Caco-2 (cell line): ENCODE measurements at regions not wholly inside any gene's neighbourhood (a gene's known extent, or its start where the extent isn't known, plus 50 kb on each side); places are given as distances from the start of the nearest gene placed in this dataset.

ENCODE experiments used
- BruUV-seq: library from RNA; stranded (reverse); fragments of 400-500 nt; replicated peaks from 2 replicates; lab custom pipeline; 2021; lab: Mats Ljungman, UMichigan
- CTCF ChIA-PET: fragments of 300-600 bp; sonication (Branson Sonifier 250); formaldehyde crosslinking; loops from one replicate; lab custom pipeline; 2022; ENCODE audit warnings: antibody characterized with exemption; lab: Charles Lee
- POLR2A ChIA-PET: fragments of 300-600 bp; sonication (Branson Sonifier 250); formaldehyde crosslinking; loops from one replicate; lab custom pipeline; 2022; ENCODE audit warnings: antibody characterized with exemption; lab: Charles Lee
- DNase-seq, 2 experiments: peaks; one replicate each; pipeline versions ENCODE4 v3.0.0 to v3.0.0-alpha.2; 2020 to 2022
- H3K27me3 ChIP-seq: replicated peaks from 2 replicates; pipeline ENCODE4 v1.6.0; 2011; ENCODE audit warnings: low read length; ENCODE audit not compliant: control insufficient read depth, insufficient read depth
- H3K36me3 ChIP-seq: 2 replicates; pipeline ENCODE4 v1.5.1; 2011; ENCODE audit warnings: low read length; ENCODE audit not compliant: control insufficient read depth, insufficient read depth
- H3K4me1 ChIP-seq: fragments of 250-450 bp; sonication (Bioruptor Pico); 2 replicates; pipeline ENCODE4 v1.5.1; 2020; ENCODE audit warnings: mild to moderate bottlenecking
- H3K4me3 ChIP-seq: 2 replicates; pipeline ENCODE4 v1.5.1; 2011; ENCODE audit warnings: low read depth, mild to moderate bottlenecking, control low read depth, low read length
- H3K9me3 ChIP-seq: fragments of 250-450 bp; sonication (Bioruptor Pico); 2 replicates; pipeline ENCODE4 v1.5.1; 2020; ENCODE audit warnings: mild to moderate bottlenecking, moderate library complexity
- H3K27ac Mint-ChIP-seq: one replicate; pipeline ENCODE4 v1.8.0; 2022; ENCODE audit warnings: mixed read lengths; ENCODE audit not compliant: unreplicated experiment
- H3K27me3 Mint-ChIP-seq: one replicate; pipeline ENCODE4 v1.8.0; 2022; ENCODE audit warnings: mixed read lengths; ENCODE audit not compliant: insufficient read depth, unreplicated experiment
- H3K36me3 Mint-ChIP-seq: one replicate; pipeline ENCODE4 v1.8.0; 2022; ENCODE audit warnings: mild to moderate bottlenecking, mixed read lengths; ENCODE audit not compliant: insufficient read depth, unreplicated experiment
- H3K4me1 Mint-ChIP-seq: one replicate; pipeline ENCODE4 v1.8.0; 2022; ENCODE audit warnings: low read depth, mixed read lengths; ENCODE audit not compliant: unreplicated experiment
- H3K4me3 Mint-ChIP-seq: one replicate; pipeline ENCODE4 v1.8.0; 2022; ENCODE audit warnings: mild to moderate bottlenecking, moderate library complexity, mixed read lengths; ENCODE audit not compliant: unreplicated experiment
- H3K9me3 Mint-ChIP-seq: one replicate; pipeline ENCODE4 v1.8.0; 2022; ENCODE audit warnings: mixed read lengths; ENCODE audit not compliant: unreplicated experiment
- intact Hi-C: fragments of 100-400 bp; cut with micrococcal nuclease; formaldehyde crosslinking; loops from one replicate; pipeline ENCODE4 v1.10.0; 2022; ENCODE audit not compliant: unreplicated experiment
- TF ChIP-seq, protein P1 (sequence below), 2 experiments: fragments of 200-600 bp in 1 of 2; IDR thresholded peaks; 1 replicate in 1 of 2; 2 replicates in 1 of 2; pipeline versions ENCODE4 v1.5.1 to v1.8.0; 2011 to 2022; ENCODE audit warnings: antibody characterized with exemption in 1 of 2, control low read depth in 1 of 2, inconsistent platforms in 1 of 2, low read depth in 1 of 2, low read length in 1 of 2, mild to moderate bottlenecking in 1 of 2, moderate library complexity in 1 of 2; ENCODE audit not compliant: insufficient read depth in 1 of 2, severe bottlenecking in 1 of 2, unreplicated experiment in 1 of 2

DNA sequence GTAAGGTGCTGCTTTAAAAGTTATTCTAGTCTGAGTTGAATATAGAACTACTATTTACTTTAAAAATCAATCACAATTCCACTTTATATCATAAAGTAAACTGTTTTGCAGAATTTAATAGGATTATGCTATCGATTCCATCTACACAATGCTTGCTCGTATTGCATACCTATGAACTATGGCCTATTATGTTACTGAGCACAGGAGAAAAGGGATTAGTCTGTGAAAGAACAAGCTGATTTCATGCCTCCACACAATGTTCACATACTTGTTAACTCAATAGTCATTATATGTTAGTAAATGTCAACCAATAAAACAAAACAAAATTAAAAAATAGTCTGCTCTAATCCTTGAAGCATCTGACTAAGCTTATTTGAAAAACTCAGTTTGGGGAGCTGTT is 223.6 kb downstream of the PCDH10 start:
- H3K27me3 Mint-ChIP-seq, result no peaks in the 10 kb centered on the region
- Histone ChIP-seq H3K4me3 (no peak overlapping the region), H3K36me3 (no peaks in the 10 kb centered on the region), H3K27me3 (no peaks in the 10 kb centered on the region), H3K9me3 (no peaks in the 10 kb centered on the region), H3K4me1 (no peaks in the 10 kb centered on the region)
- H3K4me1 Mint-ChIP-seq, result no peaks in the 10 kb centered on the region
- H3K9me3 Mint-ChIP-seq, result no peaks in the 10 kb centered on the region
- POLR2A ChIA-PET, result no interaction called here
- CTCF ChIA-PET, result no interaction called here
- no TSS peak for BruUV-seq
- no peak overlapping the region for H3K4me3 Mint-ChIP-seq
- DNase-seq, result no peak
- TF ChIP-seq, protein P1, sequence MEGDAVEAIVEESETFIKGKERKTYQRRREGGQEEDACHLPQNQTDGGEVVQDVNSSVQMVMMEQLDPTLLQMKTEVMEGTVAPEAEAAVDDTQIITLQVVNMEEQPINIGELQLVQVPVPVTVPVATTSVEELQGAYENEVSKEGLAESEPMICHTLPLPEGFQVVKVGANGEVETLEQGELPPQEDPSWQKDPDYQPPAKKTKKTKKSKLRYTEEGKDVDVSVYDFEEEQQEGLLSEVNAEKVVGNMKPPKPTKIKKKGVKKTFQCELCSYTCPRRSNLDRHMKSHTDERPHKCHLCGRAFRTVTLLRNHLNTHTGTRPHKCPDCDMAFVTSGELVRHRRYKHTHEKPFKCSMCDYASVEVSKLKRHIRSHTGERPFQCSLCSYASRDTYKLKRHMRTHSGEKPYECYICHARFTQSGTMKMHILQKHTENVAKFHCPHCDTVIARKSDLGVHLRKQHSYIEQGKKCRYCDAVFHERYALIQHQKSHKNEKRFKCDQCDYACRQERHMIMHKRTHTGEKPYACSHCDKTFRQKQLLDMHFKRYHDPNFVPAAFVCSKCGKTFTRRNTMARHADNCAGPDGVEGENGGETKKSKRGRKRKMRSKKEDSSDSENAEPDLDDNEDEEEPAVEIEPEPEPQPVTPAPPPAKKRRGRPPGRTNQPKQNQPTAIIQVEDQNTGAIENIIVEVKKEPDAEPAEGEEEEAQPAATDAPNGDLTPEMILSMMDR (IDR thresholded peaks at IDR 0.05; ENCODE audit: insufficient read depth in 1 of 2, low read depth in 1 of 2, low read length in 1 of 2, severe bottlenecking in 1 of 2, unreplicated experiment in 1 of 2), result no peak
- intact Hi-C loops, result no loop called here
- no peaks in the 10 kb centered on the region for H3K36me3 Mint-ChIP-seq
- H3K27ac Mint-ChIP-seq, result no peak overlapping the region

DNA sequence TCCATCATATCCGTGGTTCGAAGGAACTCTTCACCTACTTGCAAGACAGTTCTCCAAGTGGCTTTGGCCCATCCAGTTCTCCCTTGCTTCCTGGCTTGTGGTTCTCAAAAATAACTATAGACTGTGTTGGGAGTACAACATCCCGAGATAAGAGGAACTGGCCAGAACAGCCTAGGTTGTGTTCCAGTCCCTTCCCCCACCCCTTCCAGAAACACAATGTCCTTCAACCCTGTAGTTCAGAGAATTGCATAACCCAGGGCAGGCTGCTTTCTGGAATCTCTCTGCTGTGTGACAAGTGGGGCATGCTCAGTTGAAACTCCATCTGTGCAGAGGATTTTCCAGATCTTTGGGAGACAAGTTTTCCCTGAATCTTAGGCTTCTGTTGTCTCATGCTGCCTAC is 206.5 kb downstream of the PCDH10 start:
- H3K4me1 ChIP-seq, result no peaks in the 10 kb centered on the region
- no TSS peak for BruUV-seq
- Mint-ChIP-seq H3K27me3 (no peaks in the 10 kb centered on the region), H3K27ac (no peak overlapping the region), H3K4me3 (no peak overlapping the region), H3K4me1 (no peaks in the 10 kb centered on the region), H3K9me3 (peaks cover 12% of the 10 kb centered on the region), H3K36me3 (no peaks in the 10 kb centered on the region)
- no peaks in the 10 kb centered on the region for H3K9me3 ChIP-seq
- ChIA-PET CTCF (no interaction called here), POLR2A (interaction anchor here (0.6 kb wide), 1 partner anchor 42 kb away, joined by 5 read pairs; no protein-coding TSS in a partner anchor)
- TF ChIP-seq, protein P1 (IDR thresholded peaks at IDR 0.05; ENCODE audit: insufficient read depth in 1 of 2, low read depth in 1 of 2, low read length in 1 of 2, severe bottlenecking in 1 of 2, unreplicated experiment in 1 of 2), result no peak
- no peaks in the 10 kb centered on the region for H3K27me3 ChIP-seq
- no peak for DNase-seq
- intact Hi-C loops, result no loop called here
- no peaks in the 10 kb centered on the region for H3K36me3 ChIP-seq
- no peak overlapping the region for H3K4me3 ChIP-seq

DNA sequence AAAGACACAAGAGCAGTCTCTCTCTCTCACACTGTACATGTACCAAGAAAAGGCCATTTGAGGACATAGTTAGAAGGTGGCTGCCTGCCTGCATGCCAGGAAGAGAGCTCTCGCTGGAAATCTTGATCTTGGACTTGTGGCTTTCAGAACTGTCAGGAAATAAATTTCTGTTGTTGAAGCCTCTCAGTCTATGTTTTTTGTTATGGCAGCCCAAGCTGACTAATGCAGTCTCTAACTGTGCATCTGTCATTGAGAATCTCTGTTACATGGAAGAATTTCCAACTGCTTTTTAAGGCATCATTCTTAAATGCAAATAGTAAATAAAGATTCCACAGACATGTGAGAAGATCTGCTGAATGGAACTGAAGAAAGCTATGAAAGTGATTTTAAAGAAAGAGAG is 198.3 kb downstream of the PCDH10 start:
- Mint-ChIP-seq H3K4me1 (no peaks in the 10 kb centered on the region), H3K4me3 (no peak overlapping the region), H3K9me3 (no peaks in the 10 kb centered on the region), H3K27ac (no peak overlapping the region), H3K27me3 (no peaks in the 10 kb centered on the region), H3K36me3 (no peaks in the 10 kb centered on the region)
- H3K9me3 ChIP-seq, result no peaks in the 10 kb centered on the region
- H3K36me3 ChIP-seq, result no peaks in the 10 kb centered on the region
- TF ChIP-seq, protein P1 (IDR thresholded peaks at IDR 0.05; ENCODE audit: insufficient read depth in 1 of 2, low read depth in 1 of 2, low read length in 1 of 2, severe bottlenecking in 1 of 2, unreplicated experiment in 1 of 2), result no peak
- CTCF ChIA-PET, result no interaction called here
- intact Hi-C loops, result no loop called here
- H3K4me1 ChIP-seq, result no peaks in the 10 kb centered on the region
- BruUV-seq, result no TSS peak
- POLR2A ChIA-PET, result no interaction called here
- no peak for DNase-seq
- H3K4me3 ChIP-seq, result no peak overlapping the region
- H3K27me3 ChIP-seq, result no peaks in the 10 kb centered on the region
